Non-pigmented ciliary epithelial cell (primary cell): ENCODE measurements at regions not wholly inside any gene's neighbourhood (a gene's known extent, or its start where the extent isn't known, plus 50 kb on each side); places are given as distances from the start of the nearest gene placed in this dataset.

Experiments
- DNase-seq: peaks from one replicate; pipeline ENCODE4 v3.0.0-alpha.2; 2010; ENCODE audit warnings: low read depth

GRCh38 chr9:86659413-86660046, 287.8 kb downstream of the GAS1 start:
- no peak for DNase-seq

- DNase-seq = no peak
Measured at GRCh38 chr9:86655147-86655546, 292.2 kb downstream of the GAS1 start.

- DNase-seq = no peak
Measured at GRCh38 chr9:86653466-86653865, 293.8 kb downstream of the GAS1 start.

GRCh38 chr9:86652736-86653135, 294.6 kb downstream of the GAS1 start:
- no peak for DNase-seq

GRCh38 chr9:86649913-86650312, 295.7 kb upstream of the TUT7 start:
- DNase-seq = no peak

GRCh38 chr9:86648828-86649170, 294.6 kb upstream of the TUT7 start:
- no peak for DNase-seq

GRCh38 chr9:86648156-86648827, 294.1 kb upstream of the TUT7 start:
- DNase-seq = no peak

GRCh38 chr9:86645303-86645702, 291.1 kb upstream of the TUT7 start:
- no peak for DNase-seq

- no peak for DNase-seq
Measured at GRCh38 chr9:86644675-86645034, 290.4 kb upstream of the TUT7 start.

- no peak for DNase-seq
Measured at GRCh38 chr9:86643946-86644674, 289.9 kb upstream of the TUT7 start.

- no peak for DNase-seq
Measured at GRCh38 chr9:86642721-86643120, 288.5 kb upstream of the TUT7 start.

GRCh38 chr9:86641970-86642369, 287.8 kb upstream of the TUT7 start:
- no peak for DNase-seq

- DNase-seq = no peak
Measured at GRCh38 chr9:86639899-86640379, 285.7 kb upstream of the TUT7 start.

- DNase-seq = no peak
Measured at GRCh38 chr9:86639287-86639686, 285.1 kb upstream of the TUT7 start.

GRCh38 chr9:86638109-86638508, 283.9 kb upstream of the TUT7 start:
- no peak for DNase-seq

- DNase-seq = peak; percentile 6
Measured at GRCh38 chr9:86637515-86637914, 283.3 kb upstream of the TUT7 start.

GRCh38 chr9:86636519-86636918, 282.3 kb upstream of the TUT7 start:
- no peak for DNase-seq

GRCh38 chr9:86636038-86636437, 281.8 kb upstream of the TUT7 start:
- DNase-seq = no peak

- no peak for DNase-seq
Measured at GRCh38 chr9:86634501-86634900, 280.3 kb upstream of the TUT7 start.

GRCh38 chr9:86633945-86634344, 279.7 kb upstream of the TUT7 start:
- DNase-seq = no peak

- DNase-seq = no peak
Measured at GRCh38 chr9:86632537-86632936, 278.3 kb upstream of the TUT7 start.

- DNase-seq = no peak
Measured at GRCh38 chr9:86629530-86629929, 275.3 kb upstream of the TUT7 start.

GRCh38 chr9:86626802-86627201, 272.6 kb upstream of the TUT7 start:
- no peak for DNase-seq
